ES-I3 (cell line): ENCODE measurements at regions not wholly inside any gene's neighbourhood (a gene's known extent, or its start where the extent isn't known, plus 50 kb on each side); places are given as distances from the start of the nearest gene placed in this dataset.

ENCODE experiments used
- H3K36me3 ChIP-seq: 2 replicates; pipeline ENCODE4 v1.6.1; 2013; ENCODE audit warnings: mild to moderate bottlenecking, low read length, control low read depth, moderate library complexity; ENCODE audit not compliant: insufficient read depth
- H3K4me1 ChIP-seq: 2 replicates; pipeline ENCODE4 v1.6.1; 2013; ENCODE audit warnings: mild to moderate bottlenecking, control low read depth, low read length; ENCODE audit not compliant: insufficient read depth
- H3K9ac ChIP-seq: 2 replicates; pipeline ENCODE4 v1.6.1; 2013; ENCODE audit warnings: low read depth, mild to moderate bottlenecking, low read length, moderate library complexity
- H3K9me3 ChIP-seq: 2 replicates; pipeline ENCODE4 v1.6.1; 2013; ENCODE audit warnings: mild to moderate bottlenecking, low read length, moderate library complexity; ENCODE audit not compliant: control insufficient read depth, insufficient read depth

GRCh38 chr10:10178476-10178875 lies 839.2 kb upstream of the CELF2 start:
- no peaks in the 10 kb centered on the region for H3K36me3 ChIP-seq
- H3K4me1 ChIP-seq, result no peaks in the 10 kb centered on the region
- H3K9ac ChIP-seq, result no peak overlapping the region
- no peaks in the 10 kb centered on the region; the same call in 1 of the 2 replicates for H3K9me3 ChIP-seq

GRCh38 chr10:10193848-10194247 lies 823.8 kb upstream of the CELF2 start:
- Histone ChIP-seq H3K4me1 (no peaks in the 10 kb centered on the region), H3K36me3 (no peaks in the 10 kb centered on the region), H3K9me3 (no peaks in the 10 kb centered on the region), H3K9ac (no peak overlapping the region)

GRCh38 chr10:10196701-10197100 lies 821.0 kb upstream of the CELF2 start:
- H3K36me3 ChIP-seq, result no peaks in the 10 kb centered on the region
- H3K9me3 ChIP-seq, result no peaks in the 10 kb centered on the region
- no peak overlapping the region for H3K9ac ChIP-seq
- no peaks in the 10 kb centered on the region for H3K4me1 ChIP-seq

GRCh38 chr10:10197423-10197822 lies 820.2 kb upstream of the CELF2 start:
- H3K9ac ChIP-seq, result no peak overlapping the region
- no peaks in the 10 kb centered on the region for H3K9me3 ChIP-seq
- H3K36me3 ChIP-seq, result no peaks in the 10 kb centered on the region
- H3K4me1 ChIP-seq, result no peaks in the 10 kb centered on the region

GRCh38 chr10:10198363-10198762 lies 819.3 kb upstream of the CELF2 start:
- no peaks in the 10 kb centered on the region for H3K36me3 ChIP-seq
- no peaks in the 10 kb centered on the region for H3K9me3 ChIP-seq
- no peaks in the 10 kb centered on the region for H3K4me1 ChIP-seq

GRCh38 chr10:10204415-10204814 lies 813.3 kb upstream of the CELF2 start:
- Histone ChIP-seq H3K9ac (no peak overlapping the region), H3K4me1 (no peaks in the 10 kb centered on the region), H3K36me3 (no peaks in the 10 kb centered on the region), H3K9me3 (no peaks in the 10 kb centered on the region)

More at GRCh38 chr10:10198363-10198762, 819.3 kb upstream of the CELF2 start:
- no peak overlapping the region for H3K9ac ChIP-seq

- no peaks in the 10 kb centered on the region for H3K36me3 ChIP-seq
- no peaks in the 10 kb centered on the region for H3K9me3 ChIP-seq
- H3K9ac ChIP-seq, result no peak overlapping the region
- H3K4me1 ChIP-seq, result no peaks in the 10 kb centered on the region
Observed at GRCh38 chr10:10205906-10206305, 811.8 kb upstream of the CELF2 start.

- Histone ChIP-seq H3K9ac (no peak overlapping the region), H3K9me3 (no peaks in the 10 kb centered on the region), H3K4me1 (no peaks in the 10 kb centered on the region), H3K36me3 (no peaks in the 10 kb centered on the region)
Observed at GRCh38 chr10:10207538-10207937, 810.1 kb upstream of the CELF2 start.

GRCh38 chr10:10208196-10208595 lies 809.5 kb upstream of the CELF2 start:
- H3K9ac ChIP-seq, result no peak overlapping the region
- H3K9me3 ChIP-seq, result no peaks in the 10 kb centered on the region
- no peaks in the 10 kb centered on the region for H3K36me3 ChIP-seq
- H3K4me1 ChIP-seq, result no peaks in the 10 kb centered on the region

GRCh38 chr10:10209167-10209566 lies 808.5 kb upstream of the CELF2 start:
- no peak overlapping the region for H3K9ac ChIP-seq

GRCh38 chr10:10211409-10211808 lies 806.3 kb upstream of the CELF2 start:
- H3K9me3 ChIP-seq, result no peaks in the 10 kb centered on the region

More at GRCh38 chr10:10209167-10209566, 808.5 kb upstream of the CELF2 start:
- no peaks in the 10 kb centered on the region for H3K4me1 ChIP-seq
- H3K9me3 ChIP-seq, result no peaks in the 10 kb centered on the region
- no peaks in the 10 kb centered on the region for H3K36me3 ChIP-seq

GRCh38 chr10:10213237-10213636 lies 804.4 kb upstream of the CELF2 start:
- Histone ChIP-seq H3K4me1 (no peaks in the 10 kb centered on the region), H3K9me3 (no peaks in the 10 kb centered on the region), H3K36me3 (no peaks in the 10 kb centered on the region), H3K9ac (no peak overlapping the region)

More at GRCh38 chr10:10211409-10211808, 806.3 kb upstream of the CELF2 start:
- Histone ChIP-seq H3K9ac (no peak overlapping the region), H3K4me1 (no peaks in the 10 kb centered on the region), H3K36me3 (no peaks in the 10 kb centered on the region)

- Histone ChIP-seq H3K9ac (no peak overlapping the region), H3K36me3 (no peaks in the 10 kb centered on the region), H3K9me3 (no peaks in the 10 kb centered on the region), H3K4me1 (no peaks in the 10 kb centered on the region)
Observed at GRCh38 chr10:10222304-10222841, 795.3 kb upstream of the CELF2 start.

GRCh38 chr10:10223131-10223530 lies 794.5 kb upstream of the CELF2 start:
- Histone ChIP-seq H3K4me1 (no peaks in the 10 kb centered on the region), H3K36me3 (no peaks in the 10 kb centered on the region), H3K9me3 (no peaks in the 10 kb centered on the region), H3K9ac (no peak overlapping the region)

GRCh38 chr10:10225136-10225676 lies 792.5 kb upstream of the CELF2 start:
- H3K36me3 ChIP-seq, result no peaks in the 10 kb centered on the region
- H3K4me1 ChIP-seq, result no peaks in the 10 kb centered on the region
- no peak overlapping the region for H3K9ac ChIP-seq
- H3K9me3 ChIP-seq, result no peaks in the 10 kb centered on the region; the same call in 1 of the 2 replicates
